ENCODE measurements at regions not wholly inside any gene's neighbourhood (a gene's known extent, or its start where the extent isn't known, plus 50 kb on each side); places are given as distances from the start of the nearest gene placed in this dataset.
A peak's percentile ranks its signal among the peaks of the same experiment; 100 is the strongest.

GRCh38 chr3:187982142-187982541 is 171.8 kb upstream of the LPP start:
- H3F3A ChIP-seq (ENCODE audit: control insufficient read depth, insufficient read depth) = peaks cover 61% of the 10 kb centered on the region
- no peaks in the 10 kb centered on the region for H3K27me3 ChIP-seq (ENCODE audit: control insufficient read depth, low read length)
- peaks cover 9% of the 10 kb centered on the region for H3K9me3 ChIP-seq (ENCODE audit: control insufficient read depth, insufficient read depth, low read length)
- no peaks in the 10 kb centered on the region for H4K20me1 ChIP-seq (ENCODE audit: control insufficient read depth, insufficient read depth, low read depth, low read length)
- no peaks in the 10 kb centered on the region for H3K9me2 ChIP-seq (replicated peaks; ENCODE audit: control insufficient read depth, low read length)
- H3K4me2 ChIP-seq (ENCODE audit: low read length) = peak overlapping the region; percentile 80
- H3K27ac ChIP-seq (ENCODE audit: low read depth, low read length) = peak overlapping the region; percentile 99
- H3K4me1 ChIP-seq (ENCODE audit: control insufficient read depth, low read length) = peaks cover 100% of the 10 kb centered on the region
- H3K36me3 ChIP-seq (ENCODE audit: control insufficient read depth, low read length) = peaks cover 25% of the 10 kb centered on the region
- TF ChIP-seq EZH2phosphoT487 (IDR thresholded peaks at IDR 0.05; ENCODE audit: borderline replicate concordance, low read length) = no peak
- no peak for TF ChIP-seq CTCF (IDR thresholded peaks at IDR 0.05; ENCODE audit: low read depth, low read length, poor library complexity, severe bottlenecking)
- H3K79me2 ChIP-seq (ENCODE audit: control insufficient read depth, low read length) = no peaks in the 10 kb centered on the region
- peak overlapping the region; percentile 65 for H3K4me3 ChIP-seq (ENCODE audit: low read length)

- Histone ChIP-seq H3K27ac (ENCODE audit: low read depth, low read length) (peak overlapping the region; percentile 99), H3K79me2 (ENCODE audit: control insufficient read depth, low read length) (no peaks in the 10 kb centered on the region), H4K20me1 (ENCODE audit: control insufficient read depth, insufficient read depth, low read depth, low read length) (no peaks in the 10 kb centered on the region), H3K36me3 (ENCODE audit: control insufficient read depth, low read length) (peaks cover 14% of the 10 kb centered on the region), H3K4me2 (ENCODE audit: low read length) (peak overlapping the region; percentile 80), H3K4me3 (ENCODE audit: low read length) (no peak overlapping the region), H3F3A (ENCODE audit: control insufficient read depth, insufficient read depth) (peaks cover 47% of the 10 kb centered on the region), H3K27me3 (ENCODE audit: control insufficient read depth, low read length) (no peaks in the 10 kb centered on the region), H3K4me1 (ENCODE audit: control insufficient read depth, low read length) (peaks cover 95% of the 10 kb centered on the region), H3K9me3 (ENCODE audit: control insufficient read depth, insufficient read depth, low read length) (no peaks in the 10 kb centered on the region), H3K9me2 (replicated peaks; ENCODE audit: control insufficient read depth, low read length) (no peaks in the 10 kb centered on the region)
- TF ChIP-seq EZH2phosphoT487 (IDR thresholded peaks at IDR 0.05; ENCODE audit: borderline replicate concordance, low read length) (no peak), CTCF (IDR thresholded peaks at IDR 0.05; ENCODE audit: low read depth, low read length, poor library complexity, severe bottlenecking) (no peak)
Measured at GRCh38 chr3:187983484-187984124, 170.4 kb upstream of the LPP start.

- Histone ChIP-seq H4K20me1 (ENCODE audit: control insufficient read depth, insufficient read depth, low read depth, low read length) (no peaks in the 10 kb centered on the region), H3K9me3 (ENCODE audit: control insufficient read depth, insufficient read depth, low read length) (no peaks in the 10 kb centered on the region), H3K9me2 (replicated peaks; ENCODE audit: control insufficient read depth, low read length) (no peaks in the 10 kb centered on the region), H3F3A (ENCODE audit: control insufficient read depth, insufficient read depth) (peaks cover 31% of the 10 kb centered on the region), H3K4me2 (ENCODE audit: low read length) (peak overlapping the region; percentile 30), H3K27me3 (ENCODE audit: control insufficient read depth, low read length) (no peaks in the 10 kb centered on the region), H3K79me2 (ENCODE audit: control insufficient read depth, low read length) (no peaks in the 10 kb centered on the region), H3K4me3 (ENCODE audit: low read length) (peak overlapping the region; percentile 1), H3K36me3 (ENCODE audit: control insufficient read depth, low read length) (peaks cover 4% of the 10 kb centered on the region), H3K4me1 (ENCODE audit: control insufficient read depth, low read length) (peaks cover 89% of the 10 kb centered on the region), H3K27ac (ENCODE audit: low read depth, low read length) (peak overlapping the region; percentile 33)
- TF ChIP-seq CTCF (IDR thresholded peaks at IDR 0.05; ENCODE audit: low read depth, low read length, poor library complexity, severe bottlenecking) (no peak), EZH2phosphoT487 (IDR thresholded peaks at IDR 0.05; ENCODE audit: borderline replicate concordance, low read length) (no peak)
Measured at GRCh38 chr3:187985647-187986046, 168.3 kb upstream of the LPP start.
